ENCODE measurements at regions not wholly inside any gene's neighbourhood (a gene's known extent, or its start where the extent isn't known, plus 50 kb on each side); places are given as distances from the start of the nearest gene placed in this dataset.

- no peak for TF ChIP-seq CTCF (IDR thresholded peaks at IDR 0.05; ENCODE audit: low read length)
- no peak for TF ChIP-seq EZH2 (optimal IDR thresholded peaks at IDR 0.05; ENCODE audit: low read depth, low read length)
These were observed 119.2 kb downstream of the ACKR3 start for GRCh38 chr2:236688563-236689392.
